NCI-H1105 treated with DMSO at 0.1 percent for 48 hours (cell line): ENCODE measurements at regions not wholly inside any gene's neighbourhood (a gene's known extent, or its start where the extent isn't known, plus 50 kb on each side); places are given as distances from the start of the nearest gene placed in this dataset.
A peak's percentile ranks its signal among the peaks of the same experiment; 100 is the strongest.
"Not testable (repeated sequence)": the region's sequence is repeated elsewhere in the genome, so short reads cannot be mapped to it uniquely, and the experiment has no call there.

Source experiments
- DNase-seq: peaks from one replicate; lab custom pipeline; 2025; lab: John Stamatoyannopoulos, UW

- no peak for DNase-seq
Observed at GRCh38 chr3:94406595-94406994, 343.7 kb downstream of the NSUN3 start.

- DNase-seq: not testable (repeated sequence)
Observed at GRCh38 chr3:94412936-94413335, 350.1 kb downstream of the NSUN3 start.

- DNase-seq: no peak
Observed at GRCh38 chr3:94413336-94414108, 350.7 kb downstream of the NSUN3 start.

- DNase-seq: no peak
Observed at GRCh38 chr3:94414418-94414817, 351.6 kb downstream of the NSUN3 start.

GRCh38 chr3:94416768-94417167 is 353.9 kb downstream of the NSUN3 start:
- DNase-seq: no peak

- DNase-seq: no peak
Observed at GRCh38 chr3:94417963-94418455, 355.1 kb downstream of the NSUN3 start.

- no peak for DNase-seq
Observed at GRCh38 chr3:94420931-94421330, 358.1 kb downstream of the NSUN3 start.

- DNase-seq: no peak
Observed at GRCh38 chr3:94423578-94423977, 360.7 kb downstream of the NSUN3 start.

GRCh38 chr3:94429517-94429916 is 366.7 kb downstream of the NSUN3 start:
- DNase-seq: no peak

- DNase-seq: no peak
Observed at GRCh38 chr3:94431876-94432570, 369.2 kb downstream of the NSUN3 start.

- DNase-seq: no peak
Observed at GRCh38 chr3:94433811-94434210, 370.9 kb downstream of the NSUN3 start.

GRCh38 chr3:94440767-94441493 is 378.1 kb downstream of the NSUN3 start:
- no peak for DNase-seq

GRCh38 chr3:94441494-94441847 is 378.6 kb downstream of the NSUN3 start:
- DNase-seq: no peak

GRCh38 chr3:94453864-94454263 is 391.0 kb downstream of the NSUN3 start:
- no peak for DNase-seq

- DNase-seq: no peak
Observed at GRCh38 chr3:94459167-94459566, 396.3 kb downstream of the NSUN3 start.

- DNase-seq: no peak
Observed at GRCh38 chr3:94460931-94461330, 398.1 kb downstream of the NSUN3 start.

- DNase-seq: no peak
Observed at GRCh38 chr3:94462931-94463330, 400.1 kb downstream of the NSUN3 start.

GRCh38 chr3:94472511-94472910 is 409.6 kb downstream of the NSUN3 start:
- no peak for DNase-seq

GRCh38 chr3:94481226-94481898 is 418.5 kb downstream of the NSUN3 start:
- peak; percentile 89 for DNase-seq

GRCh38 chr3:94482686-94483085 is 419.8 kb downstream of the NSUN3 start:
- DNase-seq: no peak

- DNase-seq: no peak
Observed at GRCh38 chr3:94483403-94483802, 420.5 kb downstream of the NSUN3 start.

- DNase-seq: no peak
Observed at GRCh38 chr3:94494992-94495391, 432.1 kb downstream of the NSUN3 start.
